Right lobe of liver (tissue), 6 donors: ENCODE measurements at regions not wholly inside any gene's neighbourhood (a gene's known extent, or its start where the extent isn't known, plus 50 kb on each side); places are given as distances from the start of the nearest gene placed in this dataset.

ENCODE experiments used
- ATAC-seq, 4 donors: fragments of 200-7000 bp; cut with Tn5 transposase; one replicate each; pipeline ENCODE4 v1.9.1; 2020; ENCODE audit warnings: mild to moderate bottlenecking in 4 of 4, moderate library complexity in 4 of 4
- DNase-seq, 3 donors: peaks; one replicate each; pipeline ENCODE4 v3.0.0-alpha.2; 2020
- H3K27ac ChIP-seq, 3 donors: fragments of 200-600 bp; one replicate each; pipeline ENCODE4 v1.8.0; 2022
- H3K27me3 ChIP-seq, 2 donors: fragments of 200-600 bp; one replicate each; pipeline ENCODE4 v1.8.0; 2022
- H3K36me3 ChIP-seq, 4 donors: fragments of 200-600 bp; sonication (generic) in 1 of 4; one replicate each; pipeline versions ENCODE4 v1.5.1 to v1.8.0; 2017 to 2022; ENCODE audit warnings: control low read depth in 1 of 4
- H3K4me1 ChIP-seq, 4 donors: fragments of 200-600 bp; sonication (generic) in 1 of 4; one replicate each; pipeline versions ENCODE4 v1.5.1 to v1.8.0; 2017 to 2022; ENCODE audit warnings: control low read depth in 1 of 4
- H3K4me3 ChIP-seq, 3 donors: fragments of 200-600 bp; one replicate each; pipeline ENCODE4 v1.8.0; 2022
- H3K9me3 ChIP-seq, 4 donors: fragments of 200-600 bp; sonication (generic) in 1 of 4; one replicate each; pipeline versions ENCODE4 v1.5.1 to v1.8.0; 2017 to 2022; ENCODE audit warnings: control low read depth in 1 of 4
- POLR2A ChIP-seq: fragments of 450-650 bp; IDR thresholded peaks from one replicate; pipeline ENCODE4 v1.6.1; 2017; ENCODE audit warnings: antibody characterized with exemption, mild to moderate bottlenecking
- WGBS: methylation state at CpG from one replicate; pipeline ENCODE4 v1.1.6; 2018; ENCODE audit warnings: low coverage, low lambda C conversion rate; ENCODE audit not compliant: insufficient coverage; ENCODE audit errors: missing lambda C conversion rate; 5-methylcytosine and 5-hydroxymethylcytosine counted together
- intact Hi-C, 2 donors: fragments of 100-400 bp; cut with DNase I; formaldehyde crosslinking; loops; one replicate each; pipeline versions ENCODE4 v1.11.2 to v1.14.1; 2022
- TF ChIP-seq, protein P1 (sequence below), 4 donors: fragments of 200-600 bp in 3 of 4; fragments of 450-650 bp in 1 of 4; IDR thresholded peaks; one replicate each; pipeline versions ENCODE4 v1.5.1 to v1.8.0; 2016 to 2022; ENCODE audit warnings: antibody characterized with exemption in 4 of 4, mild to moderate bottlenecking in 2 of 4
- donor health status: DM: no; HTN: yes; CAD: no.
- donor health status: DM: no; HTN: no; CAD: no.
- donor health status: DM: no; HTN: no; CAD: no.
- donor health status: DM: no; HTN: yes; CAD: no.
- donor health status: DM: no; HTN: yes; CAD: no.

DNA sequence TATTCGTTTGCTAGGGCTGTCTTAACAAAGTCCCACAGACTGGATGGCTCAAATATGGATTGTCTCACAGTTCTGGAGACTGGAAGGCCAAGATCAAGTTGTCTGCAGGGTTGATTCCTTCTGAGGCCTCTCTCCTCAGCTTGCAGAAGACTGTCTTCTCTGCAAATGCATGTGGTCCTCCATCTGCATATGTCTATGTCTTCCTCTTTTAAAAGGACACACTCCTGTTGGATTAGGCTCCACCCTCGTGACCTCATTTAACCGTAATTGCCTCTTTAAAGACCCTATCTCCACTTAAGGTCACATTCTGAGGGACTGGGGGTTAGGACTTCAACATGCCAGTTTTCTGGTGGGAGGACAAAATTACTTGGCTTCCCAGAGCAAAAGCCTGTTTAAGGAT lies 123.3 kb downstream of the SLC38A6 start:
- Histone ChIP-seq H3K27me3 (no peaks in the 10 kb centered on the region), H3K27ac (no peak overlapping the region), H3K4me3 (no peak overlapping the region), H3K4me1 (peaks cover 0 to 24% (median 5%) of the 10 kb centered on the region in 4 donors), H3K36me3 (no peaks in the 10 kb centered on the region), H3K9me3 (no peaks in the 10 kb centered on the region)
- no peak for DNase-seq
- intact Hi-C loops = no loop called here
- 43% methylated on average over 1 of the region's 3 CpGs for WGBS
- no peak for ATAC-seq
- TF ChIP-seq POLR2A = no peak
- TF ChIP-seq, protein P1, sequence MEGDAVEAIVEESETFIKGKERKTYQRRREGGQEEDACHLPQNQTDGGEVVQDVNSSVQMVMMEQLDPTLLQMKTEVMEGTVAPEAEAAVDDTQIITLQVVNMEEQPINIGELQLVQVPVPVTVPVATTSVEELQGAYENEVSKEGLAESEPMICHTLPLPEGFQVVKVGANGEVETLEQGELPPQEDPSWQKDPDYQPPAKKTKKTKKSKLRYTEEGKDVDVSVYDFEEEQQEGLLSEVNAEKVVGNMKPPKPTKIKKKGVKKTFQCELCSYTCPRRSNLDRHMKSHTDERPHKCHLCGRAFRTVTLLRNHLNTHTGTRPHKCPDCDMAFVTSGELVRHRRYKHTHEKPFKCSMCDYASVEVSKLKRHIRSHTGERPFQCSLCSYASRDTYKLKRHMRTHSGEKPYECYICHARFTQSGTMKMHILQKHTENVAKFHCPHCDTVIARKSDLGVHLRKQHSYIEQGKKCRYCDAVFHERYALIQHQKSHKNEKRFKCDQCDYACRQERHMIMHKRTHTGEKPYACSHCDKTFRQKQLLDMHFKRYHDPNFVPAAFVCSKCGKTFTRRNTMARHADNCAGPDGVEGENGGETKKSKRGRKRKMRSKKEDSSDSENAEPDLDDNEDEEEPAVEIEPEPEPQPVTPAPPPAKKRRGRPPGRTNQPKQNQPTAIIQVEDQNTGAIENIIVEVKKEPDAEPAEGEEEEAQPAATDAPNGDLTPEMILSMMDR (IDR thresholded peaks at IDR 0.05) = no peak

DNA sequence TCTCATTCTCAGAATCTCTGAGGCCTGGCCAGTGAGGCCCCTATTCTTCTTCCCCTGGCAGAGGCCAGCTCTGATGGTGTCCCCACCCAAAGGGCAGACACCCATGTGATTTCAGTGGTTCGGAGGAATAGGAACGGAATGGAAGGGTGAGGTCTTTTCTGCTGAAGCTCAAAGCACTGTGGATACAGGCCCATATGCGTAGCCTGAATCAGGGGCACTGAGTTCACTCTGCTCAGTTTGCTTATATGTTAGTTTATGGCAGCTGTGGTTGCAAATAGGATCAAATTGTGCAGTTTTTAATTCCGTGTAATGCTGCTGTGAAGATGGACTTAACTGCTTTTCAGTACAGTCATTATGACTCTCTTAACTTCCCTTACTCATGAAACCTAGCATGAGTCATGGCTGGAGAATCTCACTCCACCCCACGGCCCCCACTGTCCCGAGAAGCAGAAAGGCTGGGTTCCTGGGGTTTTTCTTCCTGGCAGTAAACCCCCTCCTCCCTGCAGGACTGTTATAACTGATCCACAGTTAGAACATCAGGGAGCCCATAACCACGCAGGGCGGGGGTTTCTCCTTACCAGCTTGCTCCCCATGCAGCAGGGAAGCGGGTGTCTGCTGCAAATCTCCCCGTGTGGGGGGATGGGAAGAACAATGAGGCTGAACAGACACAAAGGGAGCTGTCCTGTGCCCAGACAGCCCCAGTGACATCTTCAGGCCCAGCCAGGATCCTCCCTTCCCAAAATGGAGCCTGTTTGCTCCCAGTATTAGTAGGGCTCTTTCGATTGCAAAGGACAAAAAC lies 122.7 kb downstream of the SLC38A6 start:
- 73% methylated on average over 9 of the region's 11 CpGs for WGBS
- DNase-seq (peak in 1 of 3 donors; percentile 26), ATAC-seq (peak in 1 of 4 donors; percentile 31)
- TF ChIP-seq, protein P1 (IDR thresholded peaks at IDR 0.05) = no peak
- TF ChIP-seq POLR2A = no peak
- Histone ChIP-seq H3K9me3 (no peaks in the 10 kb centered on the region), H3K4me3 (no peak overlapping the region), H3K27me3 (no peaks in the 10 kb centered on the region), H3K27ac (peak overlapping the region; percentile 33 to 56 (median 53)), H3K4me1 (peaks cover 0 to 24% (median 5%) of the 10 kb centered on the region in 4 donors), H3K36me3 (no peaks in the 10 kb centered on the region)
- intact Hi-C loops = no loop called here

DNA sequence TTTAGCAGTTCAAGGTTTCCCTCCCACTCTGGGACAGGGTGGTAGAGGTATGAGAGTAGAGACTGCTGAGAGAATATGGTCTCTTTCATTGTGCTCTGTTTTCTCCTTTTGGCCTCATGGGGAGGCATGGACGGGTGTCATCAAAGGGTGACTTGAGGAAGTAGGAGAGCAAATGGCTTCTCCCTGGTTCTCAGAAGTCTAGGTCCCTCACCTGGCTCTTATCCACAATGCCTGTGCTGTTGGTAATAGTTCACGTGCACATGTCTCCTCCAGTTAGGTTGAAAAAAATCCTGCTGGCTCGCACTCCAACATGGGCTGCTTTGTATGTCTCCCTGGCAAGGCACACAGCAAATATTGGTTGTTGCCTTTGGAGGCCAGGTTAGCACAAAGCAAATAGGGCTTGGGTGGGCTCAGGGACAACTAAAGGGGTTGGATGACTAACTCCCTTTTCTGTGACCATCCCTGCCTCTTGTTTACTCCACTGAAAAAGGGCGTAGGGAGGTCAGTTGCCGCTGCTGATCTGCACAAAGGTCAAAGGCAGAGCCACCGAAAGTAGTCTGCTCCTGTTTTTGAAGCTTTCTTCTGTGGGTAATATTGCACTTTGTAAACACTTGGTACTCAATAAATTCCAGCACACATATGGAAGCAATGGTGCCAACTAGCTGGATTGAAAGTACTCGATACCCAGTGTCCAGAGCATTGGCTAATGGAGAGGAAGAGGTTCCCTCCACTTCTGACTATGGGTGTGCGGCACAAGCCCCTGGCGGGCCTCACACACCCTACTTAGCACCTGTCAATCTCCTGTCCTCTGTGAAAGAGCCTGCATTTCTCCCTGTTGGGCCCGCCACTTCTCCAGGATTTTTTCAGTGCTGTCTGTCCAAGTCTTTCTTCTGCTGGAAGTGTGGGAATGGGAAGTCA lies 121.8 kb downstream of the SLC38A6 start:
- intact Hi-C loops = no loop called here
- peak; percentile 89 to 93 (median 93) for ATAC-seq
- TF ChIP-seq POLR2A = no peak
- TF ChIP-seq, protein P1 (IDR thresholded peaks at IDR 0.05) = no peak

More for the DNA sequence above, 121.8 kb downstream of the SLC38A6 start:
- peak overlapping the region; percentile 33 to 56 (median 53) for H3K27ac ChIP-seq
- DNase-seq = peak; percentile 44 to 79 (median 79)
- H3K36me3 ChIP-seq = no peaks in the 10 kb centered on the region
- H3K4me3 ChIP-seq = no peak overlapping the region
- no peaks in the 10 kb centered on the region for H3K27me3 ChIP-seq
- 38% methylated on average over 6 of the region's 10 CpGs for WGBS
- H3K4me1 ChIP-seq = peaks cover 0 to 24% (median 5%) of the 10 kb centered on the region in 4 donors
- H3K9me3 ChIP-seq = no peaks in the 10 kb centered on the region
